GM13977 (cell line): ENCODE measurements at regions not wholly inside any gene's neighbourhood (a gene's known extent, or its start where the extent isn't known, plus 50 kb on each side); places are given as distances from the start of the nearest gene placed in this dataset.

Source experiments
- DNase-seq: peaks from one replicate; pipeline ENCODE4 v3.0.0; 2012; ENCODE audit warnings: low spot score
- in situ Hi-C: fragments of 300-500 bp; cut with MboI; formaldehyde crosslinking; loops from one replicate; pipeline ENCODE4 v1.12.0; 2022; ENCODE audit warnings: low sequenced_read_pairs, low pct_unique_long_range_greater_than_20kb, mixed read lengths, inconsistent platforms; ENCODE audit not compliant: unreplicated experiment
- TF ChIP-seq, protein P1 (sequence below): IDR thresholded peaks from 2 replicates; pipeline ENCODE4 v1.5.1; 2012; ENCODE audit warnings: mild to moderate bottlenecking, control low read depth; ENCODE audit not compliant: insufficient read depth; ENCODE audit errors: extremely low read depth, missing control alignments

- TF ChIP-seq, protein P1, sequence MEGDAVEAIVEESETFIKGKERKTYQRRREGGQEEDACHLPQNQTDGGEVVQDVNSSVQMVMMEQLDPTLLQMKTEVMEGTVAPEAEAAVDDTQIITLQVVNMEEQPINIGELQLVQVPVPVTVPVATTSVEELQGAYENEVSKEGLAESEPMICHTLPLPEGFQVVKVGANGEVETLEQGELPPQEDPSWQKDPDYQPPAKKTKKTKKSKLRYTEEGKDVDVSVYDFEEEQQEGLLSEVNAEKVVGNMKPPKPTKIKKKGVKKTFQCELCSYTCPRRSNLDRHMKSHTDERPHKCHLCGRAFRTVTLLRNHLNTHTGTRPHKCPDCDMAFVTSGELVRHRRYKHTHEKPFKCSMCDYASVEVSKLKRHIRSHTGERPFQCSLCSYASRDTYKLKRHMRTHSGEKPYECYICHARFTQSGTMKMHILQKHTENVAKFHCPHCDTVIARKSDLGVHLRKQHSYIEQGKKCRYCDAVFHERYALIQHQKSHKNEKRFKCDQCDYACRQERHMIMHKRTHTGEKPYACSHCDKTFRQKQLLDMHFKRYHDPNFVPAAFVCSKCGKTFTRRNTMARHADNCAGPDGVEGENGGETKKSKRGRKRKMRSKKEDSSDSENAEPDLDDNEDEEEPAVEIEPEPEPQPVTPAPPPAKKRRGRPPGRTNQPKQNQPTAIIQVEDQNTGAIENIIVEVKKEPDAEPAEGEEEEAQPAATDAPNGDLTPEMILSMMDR: no peak
- in situ Hi-C loops: no loop called here
- no peak for DNase-seq
Observed at GRCh38 chr4:137997496-137997895, 244.7 kb downstream of the SLC7A11 start.

GRCh38 chr4:137994853-137995252 lies 247.3 kb downstream of the SLC7A11 start:
- TF ChIP-seq, protein P1: no peak
- DNase-seq: no peak
- in situ Hi-C loops: no loop called here

DNA sequence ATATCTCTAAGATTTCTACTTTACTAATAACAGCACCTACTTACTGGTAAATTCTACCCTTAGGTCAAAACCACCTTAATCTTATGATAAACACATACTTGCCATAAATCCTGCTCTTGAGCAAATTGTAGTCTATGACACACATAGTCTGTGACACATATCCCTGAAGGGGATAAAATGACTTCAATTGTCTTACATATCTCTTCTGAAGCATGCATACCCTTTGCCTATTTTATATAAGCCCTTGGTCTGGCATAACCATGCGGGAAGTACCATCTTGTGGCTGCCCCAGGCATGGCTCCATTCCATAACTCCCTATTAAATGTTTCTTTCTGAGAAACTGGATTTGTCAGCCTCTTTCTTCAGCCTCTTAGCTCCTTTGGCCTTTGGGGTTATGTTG lies 248.9 kb downstream of the SLC7A11 start:
- DNase-seq: no peak
- TF ChIP-seq, protein P1: no peak
- in situ Hi-C loops: no loop called here

- TF ChIP-seq, protein P1: no peak
- in situ Hi-C loops: no loop called here
- no peak for DNase-seq
Observed at GRCh38 chr4:137981277-137981676, 260.9 kb downstream of the SLC7A11 start.

DNA sequence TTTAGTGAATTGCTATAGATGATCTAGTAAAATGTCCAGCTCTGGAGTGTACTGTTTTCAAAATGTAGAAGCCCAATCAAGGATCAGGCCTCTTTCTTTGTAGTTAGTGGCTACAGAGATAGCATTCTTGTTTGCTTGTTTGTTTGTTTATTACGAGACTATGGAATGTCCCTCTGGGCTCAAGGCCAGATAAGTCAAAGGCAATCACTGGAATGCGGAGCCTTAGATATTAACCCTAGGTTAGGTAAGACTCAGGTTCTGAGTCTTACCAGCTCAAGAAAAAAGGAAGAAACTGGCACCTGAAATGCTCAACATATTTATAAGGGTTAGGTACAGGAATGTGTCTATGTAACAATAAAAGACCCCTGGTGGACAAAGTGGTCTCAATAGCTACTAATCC lies 261.5 kb downstream of the SLC7A11 start:
- in situ Hi-C loops: no loop called here
- TF ChIP-seq, protein P1: no peak

DNA sequence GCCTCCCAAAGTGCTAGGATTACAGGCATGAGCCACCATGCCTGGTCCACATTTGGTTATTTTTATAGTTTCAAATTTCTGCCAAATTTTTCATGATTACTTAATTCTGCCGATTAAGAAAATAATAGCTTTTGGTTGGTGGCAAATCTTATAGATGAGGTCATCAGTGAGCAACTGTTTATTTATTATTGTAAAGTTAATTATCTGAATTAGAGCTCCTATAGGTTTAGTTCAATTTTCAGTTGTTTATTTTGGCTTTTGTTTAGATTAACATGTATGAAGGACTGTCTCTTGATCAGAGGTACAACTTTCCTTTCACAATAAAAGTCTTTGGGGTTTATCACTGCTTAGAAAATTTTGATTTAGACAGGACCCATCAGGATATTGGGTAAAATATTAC lies 262.2 kb downstream of the SLC7A11 start:
- no peak for DNase-seq
- TF ChIP-seq, protein P1: no peak
- in situ Hi-C loops: no loop called here

More for the DNA sequence above, 261.5 kb downstream of the SLC7A11 start:
- DNase-seq: no peak
